ENCODE measurements at regions not wholly inside any gene's neighbourhood (a gene's known extent, or its start where the extent isn't known, plus 50 kb on each side); places are given as distances from the start of the nearest gene placed in this dataset.

- TF ChIP-seq POLR2A (IDR thresholded peaks at IDR 0.05; ENCODE audit: low read length) = no peak
- TF ChIP-seq GATA1 (IDR thresholded peaks at IDR 0.05; ENCODE audit: low read depth, low read length) = no peak
Measured at GRCh38 chr13:65063753-65064152, 2166.4 kb downstream of the PCDH9 start.
